Right lobe of liver (tissue), 6 donors: ENCODE measurements at regions not wholly inside any gene's neighbourhood (a gene's known extent, or its start where the extent isn't known, plus 50 kb on each side); places are given as distances from the start of the nearest gene placed in this dataset.
"Not testable (repeated sequence)": the region's sequence is repeated elsewhere in the genome, so short reads cannot be mapped to it uniquely, and the experiment has no call there.

Source experiments
- ATAC-seq, 4 donors: fragments of 200-7000 bp; cut with Tn5 transposase; one replicate each; pipeline ENCODE4 v1.9.1; 2020; ENCODE audit warnings: mild to moderate bottlenecking in 4 of 4, moderate library complexity in 4 of 4
- DNase-seq, 3 donors: peaks; one replicate each; pipeline ENCODE4 v3.0.0-alpha.2; 2020
- H3K27ac ChIP-seq, 3 donors: fragments of 200-600 bp; one replicate each; pipeline ENCODE4 v1.8.0; 2022
- H3K27me3 ChIP-seq, 2 donors: fragments of 200-600 bp; one replicate each; pipeline ENCODE4 v1.8.0; 2022
- H3K36me3 ChIP-seq, 4 donors: fragments of 200-600 bp; sonication (generic) in 1 of 4; one replicate each; pipeline versions ENCODE4 v1.5.1 to v1.8.0; 2017 to 2022; ENCODE audit warnings: control low read depth in 1 of 4
- H3K4me1 ChIP-seq, 4 donors: fragments of 200-600 bp; sonication (generic) in 1 of 4; one replicate each; pipeline versions ENCODE4 v1.5.1 to v1.8.0; 2017 to 2022; ENCODE audit warnings: control low read depth in 1 of 4
- H3K4me3 ChIP-seq, 3 donors: fragments of 200-600 bp; one replicate each; pipeline ENCODE4 v1.8.0; 2022
- H3K9me3 ChIP-seq, 4 donors: fragments of 200-600 bp; sonication (generic) in 1 of 4; one replicate each; pipeline versions ENCODE4 v1.5.1 to v1.8.0; 2017 to 2022; ENCODE audit warnings: control low read depth in 1 of 4
- CTCF ChIP-seq, 4 donors: fragments of 200-600 bp in 3 of 4; fragments of 450-650 bp in 1 of 4; IDR thresholded peaks; one replicate each; pipeline versions ENCODE4 v1.5.1 to v1.8.0; 2016 to 2022; ENCODE audit warnings: antibody characterized with exemption in 4 of 4, mild to moderate bottlenecking in 2 of 4
- POLR2A ChIP-seq: fragments of 450-650 bp; IDR thresholded peaks from one replicate; pipeline ENCODE4 v1.6.1; 2017; ENCODE audit warnings: antibody characterized with exemption, mild to moderate bottlenecking
- WGBS: methylation state at CpG from one replicate; pipeline ENCODE4 v1.1.6; 2018; ENCODE audit warnings: low coverage, low lambda C conversion rate; ENCODE audit not compliant: insufficient coverage; ENCODE audit errors: missing lambda C conversion rate; 5-methylcytosine and 5-hydroxymethylcytosine counted together
- intact Hi-C, 2 donors: fragments of 100-400 bp; cut with DNase I; formaldehyde crosslinking; loops; one replicate each; pipeline versions ENCODE4 v1.11.2 to v1.14.1; 2022
- donor health status: DM: no; HTN: yes; CAD: no.
- donor health status: DM: no; HTN: no; CAD: no.
- donor health status: DM: no; HTN: no; CAD: no.
- donor health status: DM: no; HTN: yes; CAD: no.
- donor health status: DM: no; HTN: yes; CAD: no.

- H3K36me3 ChIP-seq = no peaks in the 10 kb centered on the region
- no peaks in the 10 kb centered on the region for H3K27me3 ChIP-seq
- no peak overlapping the region for H3K27ac ChIP-seq
- no peak for DNase-seq
- 27% methylated on average over 5 of the region's 5 CpGs for WGBS
- no peaks in the 10 kb centered on the region for H3K4me1 ChIP-seq
- no peak for ATAC-seq
- no peak overlapping the region for H3K4me3 ChIP-seq
- intact Hi-C loops = no loop called here
- no peak for TF ChIP-seq CTCF (IDR thresholded peaks at IDR 0.05)
- TF ChIP-seq POLR2A = no peak
- H3K9me3 ChIP-seq = no peaks in the 10 kb centered on the region
Measured at GRCh38 chr5:118111956-118112355, 876.4 kb downstream of the DTWD2 start.

- H3K27me3 ChIP-seq, H3K4me1 ChIP-seq, H3K36me3 ChIP-seq, DNase-seq, intact Hi-C loops, H3K4me3 ChIP-seq, ATAC-seq, H3K9me3 ChIP-seq, H3K27ac ChIP-seq: not testable (repeated sequence)
- whole genome bisulfite sequencing = 25% methylated on average over 3 of the region's 3 CpGs
Measured at GRCh38 chr5:118107246-118107645, 881.1 kb downstream of the DTWD2 start.

- Histone ChIP-seq H3K36me3 (no peaks in the 10 kb centered on the region), H3K9me3 (no peaks in the 10 kb centered on the region), H3K4me3 (no peak overlapping the region), H3K27me3 (no peaks in the 10 kb centered on the region), H3K4me1 (no peaks in the 10 kb centered on the region), H3K27ac (no peak overlapping the region)
- WGBS = 41% methylated on average over 1 of the region's 1 CpG
- TF ChIP-seq CTCF (IDR thresholded peaks at IDR 0.05) (no peak), POLR2A (no peak)
- DNase-seq = no peak
- ATAC-seq = no peak
- intact Hi-C loops = no loop called here
Measured at GRCh38 chr5:118098716-118099115, 889.6 kb downstream of the DTWD2 start.

GRCh38 chr5:118095115-118095514 lies 893.2 kb downstream of the DTWD2 start:
- H3K27me3 ChIP-seq = no peaks in the 10 kb centered on the region
- TF ChIP-seq POLR2A = no peak
- no peak for TF ChIP-seq CTCF (IDR thresholded peaks at IDR 0.05)
- no peak overlapping the region for H3K27ac ChIP-seq
- no peak for ATAC-seq
- no peak for DNase-seq
- no peaks in the 10 kb centered on the region for H3K4me1 ChIP-seq
- no peak overlapping the region for H3K4me3 ChIP-seq
- H3K9me3 ChIP-seq = no peaks in the 10 kb centered on the region
- WGBS = 30% methylated on average over 2 of the region's 2 CpGs
- H3K36me3 ChIP-seq = no peaks in the 10 kb centered on the region
- intact Hi-C loops = no loop called here

GRCh38 chr5:118088448-118088847 lies 899.9 kb downstream of the DTWD2 start:
- intact Hi-C loops = no loop called here
- H3K4me3 ChIP-seq = no peak overlapping the region
- TF ChIP-seq POLR2A (no peak), CTCF (IDR thresholded peaks at IDR 0.05) (no peak)
- H3K9me3 ChIP-seq = no peaks in the 10 kb centered on the region
- DNase-seq (no peak), ATAC-seq (no peak)
- no peak overlapping the region for H3K27ac ChIP-seq
- H3K36me3 ChIP-seq = no peaks in the 10 kb centered on the region
- H3K27me3 ChIP-seq = no peaks in the 10 kb centered on the region
- no peaks in the 10 kb centered on the region for H3K4me1 ChIP-seq
